Mammary epithelial cell (primary cell): ENCODE measurements at regions not wholly inside any gene's neighbourhood (a gene's known extent, or its start where the extent isn't known, plus 50 kb on each side); places are given as distances from the start of the nearest gene placed in this dataset.

Experiments
- EZH2 ChIP-seq: IDR thresholded peaks from 2 replicates; pipeline ENCODE4 v1.6.1; 2012; ENCODE audit warnings: low read length, inconsistent platforms, borderline replicate concordance
- TF ChIP-seq, protein P1 (sequence below), 2 donors: IDR thresholded peaks in 1 of 2; conservative IDR thresholded peaks in 1 of 2; 2 replicates each; pipeline ENCODE4 v1.5.1; 2011 to 2012; ENCODE audit warnings: inconsistent platforms in 2 of 2, low read length in 2 of 2, mild to moderate bottlenecking in 2 of 2, control low read depth in 1 of 2, low read depth in 1 of 2; ENCODE audit not compliant: insufficient read depth in 1 of 2; ENCODE audit errors: extremely low read depth in 1 of 2

DNA sequence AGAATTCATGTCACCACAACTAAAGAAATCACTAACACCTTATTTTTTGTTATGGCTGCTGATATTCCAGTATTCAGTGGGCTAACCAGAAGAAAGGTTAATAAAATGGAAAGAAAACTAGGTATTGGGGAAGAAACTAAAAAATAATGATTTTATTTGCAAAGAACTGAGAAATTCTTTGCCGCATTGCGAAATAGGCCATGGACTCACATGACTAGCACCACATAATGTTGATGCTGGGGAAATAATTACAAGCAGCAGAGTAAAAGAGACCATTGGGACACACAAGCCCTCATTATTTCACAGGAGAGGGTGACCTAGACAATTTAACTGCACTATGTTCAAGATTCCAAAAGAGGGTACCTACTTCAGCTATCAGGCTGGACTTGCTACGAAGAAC lies 1411.5 kb downstream of the SLITRK5 start:
- TF ChIP-seq, protein P1, sequence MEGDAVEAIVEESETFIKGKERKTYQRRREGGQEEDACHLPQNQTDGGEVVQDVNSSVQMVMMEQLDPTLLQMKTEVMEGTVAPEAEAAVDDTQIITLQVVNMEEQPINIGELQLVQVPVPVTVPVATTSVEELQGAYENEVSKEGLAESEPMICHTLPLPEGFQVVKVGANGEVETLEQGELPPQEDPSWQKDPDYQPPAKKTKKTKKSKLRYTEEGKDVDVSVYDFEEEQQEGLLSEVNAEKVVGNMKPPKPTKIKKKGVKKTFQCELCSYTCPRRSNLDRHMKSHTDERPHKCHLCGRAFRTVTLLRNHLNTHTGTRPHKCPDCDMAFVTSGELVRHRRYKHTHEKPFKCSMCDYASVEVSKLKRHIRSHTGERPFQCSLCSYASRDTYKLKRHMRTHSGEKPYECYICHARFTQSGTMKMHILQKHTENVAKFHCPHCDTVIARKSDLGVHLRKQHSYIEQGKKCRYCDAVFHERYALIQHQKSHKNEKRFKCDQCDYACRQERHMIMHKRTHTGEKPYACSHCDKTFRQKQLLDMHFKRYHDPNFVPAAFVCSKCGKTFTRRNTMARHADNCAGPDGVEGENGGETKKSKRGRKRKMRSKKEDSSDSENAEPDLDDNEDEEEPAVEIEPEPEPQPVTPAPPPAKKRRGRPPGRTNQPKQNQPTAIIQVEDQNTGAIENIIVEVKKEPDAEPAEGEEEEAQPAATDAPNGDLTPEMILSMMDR (conservative IDR thresholded peaks at IDR 0.05 in 1 of 2, IDR thresholded peaks at IDR 0.05 in 1 of 2; ENCODE audit: extremely low read depth in 1 of 2, insufficient read depth in 1 of 2, low read depth in 1 of 2, low read length in 2 of 2), result no peak
- no peak for TF ChIP-seq EZH2
